ENCODE measurements at regions not wholly inside any gene's neighbourhood (a gene's known extent, or its start where the extent isn't known, plus 50 kb on each side); places are given as distances from the start of the nearest gene placed in this dataset.

DNA sequence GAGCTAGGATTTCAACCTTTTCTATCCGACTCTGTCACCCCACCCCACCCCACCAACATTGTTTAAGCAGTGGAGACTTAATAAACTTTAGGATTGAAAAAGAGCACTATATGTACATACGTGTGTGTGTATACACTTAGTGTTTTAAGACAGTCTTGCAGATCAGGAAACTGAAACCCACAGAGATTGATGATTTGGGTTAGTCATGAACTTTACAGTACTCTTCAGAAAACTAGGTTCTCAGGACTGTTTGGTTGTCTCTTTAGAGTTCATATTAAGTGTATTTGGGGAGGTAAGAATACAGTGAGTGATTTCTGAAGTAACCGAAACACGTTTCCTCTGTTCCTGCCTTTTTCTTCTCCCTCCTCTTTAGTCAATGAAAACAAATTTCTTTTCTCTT, 1043.1 kb downstream of the TLE1 start:
- no peaks in the 10 kb centered on the region for H3K27me3 ChIP-seq (ENCODE audit: insufficient read depth, low read depth, severe bottlenecking)
- H3K9me3 ChIP-seq (ENCODE audit: severe bottlenecking) = no peaks in the 10 kb centered on the region
- no peak overlapping the region for H3K4me3 ChIP-seq (ENCODE audit: low read depth, low read length)
- DNase-seq = no peak
- no peaks in the 10 kb centered on the region for H3K36me3 ChIP-seq
- H3K27ac ChIP-seq = no peak overlapping the region
- TF ChIP-seq, protein P1, sequence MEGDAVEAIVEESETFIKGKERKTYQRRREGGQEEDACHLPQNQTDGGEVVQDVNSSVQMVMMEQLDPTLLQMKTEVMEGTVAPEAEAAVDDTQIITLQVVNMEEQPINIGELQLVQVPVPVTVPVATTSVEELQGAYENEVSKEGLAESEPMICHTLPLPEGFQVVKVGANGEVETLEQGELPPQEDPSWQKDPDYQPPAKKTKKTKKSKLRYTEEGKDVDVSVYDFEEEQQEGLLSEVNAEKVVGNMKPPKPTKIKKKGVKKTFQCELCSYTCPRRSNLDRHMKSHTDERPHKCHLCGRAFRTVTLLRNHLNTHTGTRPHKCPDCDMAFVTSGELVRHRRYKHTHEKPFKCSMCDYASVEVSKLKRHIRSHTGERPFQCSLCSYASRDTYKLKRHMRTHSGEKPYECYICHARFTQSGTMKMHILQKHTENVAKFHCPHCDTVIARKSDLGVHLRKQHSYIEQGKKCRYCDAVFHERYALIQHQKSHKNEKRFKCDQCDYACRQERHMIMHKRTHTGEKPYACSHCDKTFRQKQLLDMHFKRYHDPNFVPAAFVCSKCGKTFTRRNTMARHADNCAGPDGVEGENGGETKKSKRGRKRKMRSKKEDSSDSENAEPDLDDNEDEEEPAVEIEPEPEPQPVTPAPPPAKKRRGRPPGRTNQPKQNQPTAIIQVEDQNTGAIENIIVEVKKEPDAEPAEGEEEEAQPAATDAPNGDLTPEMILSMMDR (IDR thresholded peaks at IDR 0.05; ENCODE audit: low read depth, low read length) = no peak

DNA sequence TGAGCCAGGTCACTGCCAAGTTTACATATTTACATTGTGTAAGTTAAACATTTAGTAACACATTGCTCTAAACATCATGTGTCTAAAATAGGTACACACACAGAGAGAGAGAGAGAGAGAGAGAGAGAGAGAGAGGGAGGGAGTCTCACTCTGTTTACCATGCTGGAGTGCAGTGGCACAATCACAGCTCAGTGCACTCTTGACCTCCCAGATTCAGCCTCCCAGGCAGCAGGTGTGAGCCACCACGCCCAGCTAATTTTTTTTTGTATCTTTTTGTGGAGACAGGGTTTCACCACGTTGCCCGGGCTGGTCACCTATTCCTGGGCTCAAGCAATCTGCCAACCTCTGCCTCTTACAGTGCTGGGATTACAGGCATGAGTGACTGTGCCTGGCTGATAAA, 1045.3 kb downstream of the TLE1 start:
- H3K27me3 ChIP-seq (ENCODE audit: insufficient read depth, low read depth, severe bottlenecking) = no peaks in the 10 kb centered on the region
- TF ChIP-seq, protein P1 (IDR thresholded peaks at IDR 0.05; ENCODE audit: low read depth, low read length) = no peak
- no peak overlapping the region for H3K27ac ChIP-seq
- H3K36me3 ChIP-seq = no peaks in the 10 kb centered on the region
- H3K4me3 ChIP-seq (ENCODE audit: low read depth, low read length) = no peak overlapping the region
- DNase-seq = no peak
- H3K9me3 ChIP-seq (ENCODE audit: severe bottlenecking) = no peaks in the 10 kb centered on the region

DNA sequence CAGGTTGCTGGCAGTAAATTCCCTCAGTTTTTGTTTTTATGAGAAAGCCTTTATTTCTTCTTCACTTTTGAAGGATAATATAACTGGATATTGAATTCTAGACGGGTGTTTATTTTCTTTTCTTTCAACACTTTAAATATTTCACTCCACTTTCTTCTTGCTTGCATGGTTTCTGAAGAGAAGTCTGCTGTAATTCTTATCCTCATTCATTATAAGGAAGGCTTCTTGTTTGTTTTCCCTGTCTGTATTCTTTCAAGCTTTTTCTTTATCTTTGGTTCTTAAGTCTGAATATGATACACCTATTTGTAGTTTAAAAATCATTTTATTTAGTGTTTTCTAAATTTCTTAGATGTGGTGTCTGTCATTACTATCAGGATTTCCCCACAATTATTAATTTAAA, 1054.3 kb downstream of the TLE1 start:
- no peak for DNase-seq
- no peak overlapping the region for H3K27ac ChIP-seq
- no peak overlapping the region for H3K4me3 ChIP-seq (ENCODE audit: low read depth, low read length)
- no peaks in the 10 kb centered on the region for H3K36me3 ChIP-seq
- H3K9me3 ChIP-seq (ENCODE audit: severe bottlenecking) = peaks cover 6% of the 10 kb centered on the region
- H3K27me3 ChIP-seq (ENCODE audit: insufficient read depth, low read depth, severe bottlenecking) = no peaks in the 10 kb centered on the region
- TF ChIP-seq, protein P1 (IDR thresholded peaks at IDR 0.05; ENCODE audit: low read depth, low read length) = no peak

DNA sequence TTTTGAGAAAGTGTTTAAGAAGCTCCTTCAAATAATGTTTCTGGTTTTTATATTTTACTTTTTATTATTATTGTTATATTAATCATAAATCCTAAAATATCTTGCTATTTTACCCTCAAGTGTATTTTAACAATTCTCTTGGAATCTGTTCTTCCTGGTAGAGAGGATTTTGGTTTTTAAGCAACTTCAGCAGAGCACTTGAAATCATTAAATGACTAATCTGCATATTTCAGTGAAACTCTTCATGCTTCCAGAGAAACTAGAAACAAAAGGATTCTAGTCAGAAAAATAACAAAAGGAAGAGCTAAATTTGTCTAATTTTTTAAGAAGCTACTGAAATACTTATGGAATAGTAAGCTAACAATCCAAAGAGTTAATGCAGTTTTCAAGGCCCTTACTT, 1057.3 kb downstream of the TLE1 start:
- H3K4me3 ChIP-seq (ENCODE audit: low read depth, low read length) = no peak overlapping the region
- H3K27ac ChIP-seq = no peak overlapping the region
- no peaks in the 10 kb centered on the region for H3K36me3 ChIP-seq
- TF ChIP-seq, protein P1 (IDR thresholded peaks at IDR 0.05; ENCODE audit: low read depth, low read length) = no peak
- H3K27me3 ChIP-seq (ENCODE audit: insufficient read depth, low read depth, severe bottlenecking) = no peaks in the 10 kb centered on the region
- H3K9me3 ChIP-seq (ENCODE audit: severe bottlenecking) = peaks cover 6% of the 10 kb centered on the region
- no peak for DNase-seq

DNA sequence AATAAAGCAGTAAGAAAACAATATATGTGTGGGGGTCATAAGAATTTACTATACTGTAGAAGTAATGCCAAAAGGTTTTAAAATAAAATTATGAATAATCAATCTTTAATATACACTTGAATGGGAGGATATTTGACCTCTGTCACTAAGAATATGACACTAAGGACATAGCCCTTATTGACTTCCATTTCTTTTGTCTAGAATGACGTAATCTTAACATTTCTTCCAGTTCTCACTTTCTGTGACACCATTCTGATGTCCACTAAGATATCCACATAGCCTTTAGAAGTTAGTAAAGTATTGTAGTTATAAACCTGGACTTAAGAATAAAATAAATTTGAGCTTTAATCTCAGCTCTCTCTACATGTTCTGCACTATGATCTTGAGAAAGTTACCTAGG, 1050.7 kb downstream of the TLE4 start:
- H3K27ac ChIP-seq = no peak overlapping the region
- no peaks in the 10 kb centered on the region for H3K36me3 ChIP-seq
- no peaks in the 10 kb centered on the region for H3K9me3 ChIP-seq (ENCODE audit: severe bottlenecking)
- H3K27me3 ChIP-seq (ENCODE audit: insufficient read depth, low read depth, severe bottlenecking) = no peaks in the 10 kb centered on the region
- no peak for DNase-seq
- no peak overlapping the region for H3K4me3 ChIP-seq (ENCODE audit: low read depth, low read length)
- TF ChIP-seq, protein P1 (IDR thresholded peaks at IDR 0.05; ENCODE audit: low read depth, low read length) = no peak

DNA sequence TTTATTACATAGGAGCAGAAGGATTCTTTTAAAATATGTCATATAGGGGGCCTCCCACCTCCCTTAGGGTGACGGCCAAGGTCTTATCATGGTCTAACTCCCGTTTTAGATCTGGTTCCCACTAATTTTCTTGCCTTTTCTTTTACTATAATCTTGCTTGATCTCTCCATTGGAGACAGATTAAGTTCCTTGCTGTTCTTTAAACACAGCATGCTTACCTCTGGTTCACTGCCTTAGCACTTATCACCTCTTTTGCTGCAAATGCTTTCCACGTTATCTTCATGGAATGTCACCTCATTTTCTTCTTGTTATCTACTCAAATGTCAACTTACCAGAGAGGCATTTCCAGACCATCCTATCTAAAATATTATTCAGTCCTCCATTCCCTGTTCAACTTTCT, 1047.6 kb downstream of the TLE4 start:
- no peak overlapping the region for H3K4me3 ChIP-seq (ENCODE audit: low read depth, low read length)
- TF ChIP-seq, protein P1 (IDR thresholded peaks at IDR 0.05; ENCODE audit: low read depth, low read length) = no peak
- no peak overlapping the region for H3K27ac ChIP-seq
- no peaks in the 10 kb centered on the region for H3K36me3 ChIP-seq
- no peaks in the 10 kb centered on the region for H3K9me3 ChIP-seq (ENCODE audit: severe bottlenecking)
- H3K27me3 ChIP-seq (ENCODE audit: insufficient read depth, low read depth, severe bottlenecking) = no peaks in the 10 kb centered on the region
- no peak for DNase-seq

Measured in WERI-Rb-1 (cell line).